Prostate gland (tissue), 2 donors: ENCODE measurements at regions not wholly inside any gene's neighbourhood (a gene's known extent, or its start where the extent isn't known, plus 50 kb on each side); places are given as distances from the start of the nearest gene placed in this dataset.

Source experiments
- DNase-seq: peaks from one replicate; pipeline ENCODE4 v3.0.0-alpha.2; 2019; ENCODE audit warnings: low spot score
- H3K27ac ChIP-seq, 2 donors: fragments of 200-600 bp; sonication (generic); 2 replicates each; pipeline ENCODE4 v1.5.1; 2017 to 2019
- H3K27me3 ChIP-seq: fragments of 200-600 bp; sonication (generic); replicated peaks from 2 replicates; pipeline ENCODE4 v1.5.1; 2019; ENCODE audit not compliant: insufficient read depth
- H3K36me3 ChIP-seq, 2 donors: fragments of 200-600 bp; sonication (generic); 1 replicate in 1 of 2; 2 replicates in 1 of 2; pipeline versions ENCODE4 v1.5.1 to v1.8.1; 2017 to 2019
- H3K4me1 ChIP-seq: fragments of 200-600 bp; sonication (generic); replicated peaks from 2 replicates; pipeline ENCODE4 v1.5.1; 2019
- H3K4me3 ChIP-seq, 2 donors: fragments of 200-600 bp; sonication (generic); 2 replicates each; pipeline ENCODE4 v1.5.1; 2017 to 2019
- H3K9me3 ChIP-seq: fragments of 200-600 bp; sonication (generic); 2 replicates; pipeline ENCODE4 v1.5.1; 2017
- CTCF ChIP-seq, 4 experiments: fragments of 200-600 bp in 2 of 4; fragments of 450-650 bp in 2 of 4; sonication (generic) in 2 of 4; IDR thresholded peaks; 1 replicate in 3 of 4; 2 replicates in 1 of 4; pipeline ENCODE4 v1.5.1; 2016 to 2019; ENCODE audit warnings: antibody characterized with exemption in 4 of 4, mild to moderate bottlenecking in 2 of 4, moderate library complexity in 2 of 4
- POLR2A ChIP-seq: fragments of 450-650 bp; IDR thresholded peaks from one replicate; pipeline ENCODE4 v1.6.1; 2016; ENCODE audit warnings: antibody characterized with exemption, mild to moderate bottlenecking
- POLR2AphosphoS5 ChIP-seq: sonication (generic); formaldehyde crosslinking; IDR thresholded peaks from one replicate; pipeline ENCODE4 v1.6.1; 2017; ENCODE audit warnings: antibody characterized with exemption
- WGBS: methylation state at CpG from one replicate; pipeline ENCODE4 v1.1.5; 2018; 5-methylcytosine and 5-hydroxymethylcytosine counted together
- intact Hi-C: fragments of 100-400 bp; cut with DNase I; formaldehyde crosslinking; loops from one replicate; pipeline ENCODE4 v1.14.2; 2022

DNA sequence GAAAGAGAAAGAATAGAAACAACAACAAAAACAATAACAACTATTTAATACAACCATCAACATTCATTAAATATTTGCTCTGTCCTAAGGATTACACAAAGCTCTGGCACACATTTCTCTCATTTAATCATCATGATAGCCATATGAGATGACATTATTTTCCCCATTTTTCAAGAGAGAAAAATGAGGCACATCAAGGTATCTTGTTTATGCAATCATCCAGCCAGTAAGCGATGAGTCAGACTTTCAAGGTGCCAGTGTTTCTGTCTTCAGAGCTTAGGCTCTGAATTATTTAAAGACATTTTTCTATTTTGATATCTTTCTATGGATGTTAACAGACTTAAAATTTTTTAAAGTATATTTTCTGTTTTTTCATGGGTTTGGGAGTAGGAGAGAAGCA is 541.8 kb upstream of the SMIM31 start:
- Histone ChIP-seq H3K9me3 (no peaks in the 10 kb centered on the region), H3K4me1 (no peaks in the 10 kb centered on the region), H3K36me3 (no peaks in the 10 kb centered on the region), H3K4me3 (no peak overlapping the region), H3K27ac (no peak overlapping the region), H3K27me3 (no peaks in the 10 kb centered on the region)
- TF ChIP-seq CTCF (IDR thresholded peaks at IDR 0.05) (no peak), POLR2A (no peak), POLR2AphosphoS5 (no peak)
- no peak for DNase-seq
- WGBS, result 100% methylated on average over 1 of the region's 1 CpG
- intact Hi-C loops, result no loop called here

- Histone ChIP-seq H3K4me1 (no peaks in the 10 kb centered on the region), H3K9me3 (no peaks in the 10 kb centered on the region), H3K27me3 (no peaks in the 10 kb centered on the region), H3K4me3 (no peak overlapping the region), H3K27ac (no peak overlapping the region), H3K36me3 (no peaks in the 10 kb centered on the region)
- TF ChIP-seq POLR2AphosphoS5 (no peak), POLR2A (no peak), CTCF (IDR thresholded peaks at IDR 0.05) (no peak)
- WGBS, result 64% methylated on average over 2 of the region's 2 CpGs
- no peak for DNase-seq
- intact Hi-C loops, result no loop called here
These were observed 541.2 kb upstream of the SMIM31 start for GRCh38 chr4:164212714-164213113.

DNA sequence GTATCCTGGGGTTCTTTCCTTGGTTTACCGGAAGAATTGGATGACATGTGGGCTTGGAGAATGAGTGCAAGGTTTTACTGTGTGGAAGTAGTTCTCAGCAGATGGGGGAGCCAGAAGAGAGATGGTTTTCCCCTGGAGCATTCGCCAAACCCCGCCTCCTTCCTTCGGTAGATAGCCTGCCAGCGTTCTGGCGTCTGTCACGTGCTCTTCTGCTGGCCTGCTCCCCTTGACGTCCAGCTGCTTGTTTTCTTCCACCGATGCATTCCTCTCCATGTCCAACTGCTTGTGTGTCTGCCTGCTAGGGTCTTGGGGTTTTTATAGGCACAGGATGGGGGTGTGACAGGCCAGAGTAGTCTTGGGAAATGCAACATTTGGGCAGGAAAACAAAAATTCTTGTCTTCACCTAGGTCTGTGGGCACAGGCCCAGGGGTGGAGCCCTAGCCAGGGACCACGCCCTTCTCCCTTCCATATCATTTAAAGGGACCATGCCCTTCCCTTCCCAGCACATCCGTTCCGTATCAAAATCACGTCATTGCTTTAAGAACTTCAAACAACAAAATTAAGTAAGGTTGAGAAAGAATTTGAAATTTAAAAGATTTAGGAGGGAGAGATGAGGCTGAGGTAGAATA is 538.7 kb upstream of the SMIM31 start:
- no peaks in the 10 kb centered on the region for H3K4me1 ChIP-seq
- WGBS, result 87% methylated on average over 13 of the region's 13 CpGs
- H3K4me3 ChIP-seq, result no peak overlapping the region
- no peaks in the 10 kb centered on the region for H3K27me3 ChIP-seq
- H3K36me3 ChIP-seq, result no peaks in the 10 kb centered on the region
- intact Hi-C loops, result no loop called here
- no peak overlapping the region for H3K27ac ChIP-seq
- no peak for TF ChIP-seq POLR2A
- no peak for TF ChIP-seq POLR2AphosphoS5
- no peak for TF ChIP-seq CTCF (IDR thresholded peaks at IDR 0.05)
- no peaks in the 10 kb centered on the region for H3K9me3 ChIP-seq
- DNase-seq, result no peak

- intact Hi-C loops, result no loop called here
These were observed 532.3 kb upstream of the SMIM31 start for GRCh38 chr4:164221631-164222030.

More at GRCh38 chr4:164221631-164222030, 532.3 kb upstream of the SMIM31 start:
- TF ChIP-seq POLR2AphosphoS5 (no peak), CTCF (IDR thresholded peaks at IDR 0.05) (no peak), POLR2A (no peak)
- Histone ChIP-seq H3K4me3 (no peak overlapping the region), H3K4me1 (no peaks in the 10 kb centered on the region), H3K27ac (no peak overlapping the region), H3K27me3 (no peaks in the 10 kb centered on the region), H3K9me3 (no peaks in the 10 kb centered on the region), H3K36me3 (no peaks in the 10 kb centered on the region)
- WGBS, result 90% methylated on average over 1 of the region's 1 CpG
- no peak for DNase-seq
